ENCODE measurements at regions not wholly inside any gene's neighbourhood (a gene's known extent, or its start where the extent isn't known, plus 50 kb on each side); places are given as distances from the start of the nearest gene placed in this dataset.

- CTCF ChIA-PET = no interaction called here
- Histone ChIP-seq H3K9me3 (ENCODE audit: low read length) (no peaks in the 10 kb centered on the region), H3K4me3 (ENCODE audit: low read length) (no peak overlapping the region), H3F3A (ENCODE audit: low read length, unreplicated experiment) (no peaks in the 10 kb centered on the region), H3K9me2 (replicated peaks; ENCODE audit: low read length) (no peaks in the 10 kb centered on the region), H3K27ac (ENCODE audit: low read length) (no peak overlapping the region), H3K36me3 (ENCODE audit: low read depth, low read length) (no peaks in the 10 kb centered on the region), H3K27me3 (ENCODE audit: low read length) (no peaks in the 10 kb centered on the region), H2AFZ (ENCODE audit: low read length) (no peak overlapping the region), H3K79me2 (ENCODE audit: low read length) (no peaks in the 10 kb centered on the region), H3K9ac (ENCODE audit: low read length) (no peak overlapping the region), H3K4me2 (ENCODE audit: low read length) (no peak overlapping the region), H4K20me1 (ENCODE audit: low read length) (no peaks in the 10 kb centered on the region), H3K4me1 (ENCODE audit: insufficient read depth, low read length) (no peaks in the 10 kb centered on the region)
- ATAC-seq (no peak), DNase-seq (no peak)
- TF ChIP-seq EZH2 (IDR thresholded peaks at IDR 0.05; ENCODE audit: low read length, unreplicated experiment) = no peak
- no peak for TF ChIP-seq EZH2phosphoT487 (IDR thresholded peaks at IDR 0.05; ENCODE audit: borderline replicate concordance, low read length)
- POLR2A ChIA-PET (ENCODE audit: unreplicated experiment) = no interaction called here
- intact Hi-C loops (cut with micrococcal nuclease) = no loop called here
- BruUV-seq (replicated peaks) = no TSS peak
These were observed 1246.7 kb upstream of the SORCS1 start for GRCh38 chr10:108411206-108411605.

GRCh38 chr10:108410236-108410635 lies 1245.7 kb upstream of the SORCS1 start:
- Histone ChIP-seq H4K20me1 (ENCODE audit: low read length) (no peaks in the 10 kb centered on the region), H3F3A (ENCODE audit: low read length, unreplicated experiment) (no peaks in the 10 kb centered on the region), H3K4me3 (ENCODE audit: low read length) (no peak overlapping the region), H3K9ac (ENCODE audit: low read length) (no peak overlapping the region), H3K9me2 (replicated peaks; ENCODE audit: low read length) (no peaks in the 10 kb centered on the region), H3K79me2 (ENCODE audit: low read length) (no peaks in the 10 kb centered on the region), H3K36me3 (ENCODE audit: low read depth, low read length) (no peaks in the 10 kb centered on the region), H3K27ac (ENCODE audit: low read length) (no peak overlapping the region), H3K4me2 (ENCODE audit: low read length) (no peak overlapping the region), H3K4me1 (ENCODE audit: insufficient read depth, low read length) (no peaks in the 10 kb centered on the region), H3K27me3 (ENCODE audit: low read length) (no peaks in the 10 kb centered on the region), H2AFZ (ENCODE audit: low read length) (no peak overlapping the region), H3K9me3 (ENCODE audit: low read length) (no peaks in the 10 kb centered on the region)
- intact Hi-C loops (cut with micrococcal nuclease) = no loop called here
- DNase-seq (no peak), ATAC-seq (no peak)
- POLR2A ChIA-PET (ENCODE audit: unreplicated experiment) = no interaction called here
- TF ChIP-seq EZH2phosphoT487 (IDR thresholded peaks at IDR 0.05; ENCODE audit: borderline replicate concordance, low read length) (no peak), EZH2 (IDR thresholded peaks at IDR 0.05; ENCODE audit: low read length, unreplicated experiment) (no peak), CTCF (conservative IDR thresholded peaks at IDR 0.05; ENCODE audit: low read depth, low read length) (no peak)
- CTCF ChIA-PET = no interaction called here
- no TSS peak for BruUV-seq (replicated peaks)

GRCh38 chr10:108409306-108409705 lies 1244.8 kb upstream of the SORCS1 start:
- H3K4me1 ChIP-seq (ENCODE audit: insufficient read depth, low read length) = no peaks in the 10 kb centered on the region
- H3K4me3 ChIP-seq (ENCODE audit: low read length) = no peak overlapping the region
- no peak overlapping the region for H3K4me2 ChIP-seq (ENCODE audit: low read length)
- no TSS peak for BruUV-seq (replicated peaks)
- H2AFZ ChIP-seq (ENCODE audit: low read length) = no peak overlapping the region
- H3K36me3 ChIP-seq (ENCODE audit: low read depth, low read length) = no peaks in the 10 kb centered on the region
- TF ChIP-seq EZH2 (IDR thresholded peaks at IDR 0.05; ENCODE audit: low read length, unreplicated experiment) = no peak
- H3K27ac ChIP-seq (ENCODE audit: low read length) = no peak overlapping the region
- DNase-seq (no peak), ATAC-seq (no peak)
- ChIA-PET CTCF (no interaction called here), POLR2A (ENCODE audit: unreplicated experiment) (no interaction called here)
- H3K9me3 ChIP-seq (ENCODE audit: low read length) = no peaks in the 10 kb centered on the region
- intact Hi-C loops (cut with micrococcal nuclease) = no loop called here
- H3K9ac ChIP-seq (ENCODE audit: low read length) = no peak overlapping the region
- H3K27me3 ChIP-seq (ENCODE audit: low read length) = no peaks in the 10 kb centered on the region
- H3K9me2 ChIP-seq (replicated peaks; ENCODE audit: low read length) = no peaks in the 10 kb centered on the region
- no peaks in the 10 kb centered on the region for H4K20me1 ChIP-seq (ENCODE audit: low read length)
- H3F3A ChIP-seq (ENCODE audit: low read length, unreplicated experiment) = no peaks in the 10 kb centered on the region
- no peaks in the 10 kb centered on the region for H3K79me2 ChIP-seq (ENCODE audit: low read length)

GRCh38 chr10:108404155-108404554 lies 1239.6 kb upstream of the SORCS1 start:
- no peaks in the 10 kb centered on the region for H3F3A ChIP-seq (ENCODE audit: low read length, unreplicated experiment)
- H3K4me2 ChIP-seq (ENCODE audit: low read length) = no peak overlapping the region
- H3K36me3 ChIP-seq (ENCODE audit: low read depth, low read length) = no peaks in the 10 kb centered on the region
- H4K20me1 ChIP-seq (ENCODE audit: low read length) = no peaks in the 10 kb centered on the region
- intact Hi-C loops (cut with micrococcal nuclease) = no loop called here
- H3K4me3 ChIP-seq (ENCODE audit: low read length) = no peak overlapping the region
- H3K4me1 ChIP-seq (ENCODE audit: insufficient read depth, low read length) = no peaks in the 10 kb centered on the region
- CTCF ChIA-PET = no interaction called here
- H2AFZ ChIP-seq (ENCODE audit: low read length) = no peak overlapping the region
- TF ChIP-seq EZH2 (IDR thresholded peaks at IDR 0.05; ENCODE audit: low read length, unreplicated experiment) (no peak), EZH2phosphoT487 (IDR thresholded peaks at IDR 0.05; ENCODE audit: borderline replicate concordance, low read length) (no peak), CTCF (conservative IDR thresholded peaks at IDR 0.05; ENCODE audit: low read depth, low read length) (no peak)
- no peak overlapping the region for H3K27ac ChIP-seq (ENCODE audit: low read length)
- DNase-seq = no peak
- POLR2A ChIA-PET (ENCODE audit: unreplicated experiment) = no interaction called here
- H3K9ac ChIP-seq (ENCODE audit: low read length) = no peak overlapping the region
- H3K79me2 ChIP-seq (ENCODE audit: low read length) = no peaks in the 10 kb centered on the region
- no peaks in the 10 kb centered on the region for H3K9me3 ChIP-seq (ENCODE audit: low read length)
- no peak for ATAC-seq
- no TSS peak for BruUV-seq (replicated peaks)
- no peaks in the 10 kb centered on the region for H3K9me2 ChIP-seq (replicated peaks; ENCODE audit: low read length)
- no peaks in the 10 kb centered on the region for H3K27me3 ChIP-seq (ENCODE audit: low read length)
